AG04449 (cell line): ENCODE measurements at regions not wholly inside any gene's neighbourhood (a gene's known extent, or its start where the extent isn't known, plus 50 kb on each side); places are given as distances from the start of the nearest gene placed in this dataset.
A peak's percentile ranks its signal among the peaks of the same experiment; 100 is the strongest.
"Not testable (repeated sequence)": the region's sequence is repeated elsewhere in the genome, so short reads cannot be mapped to it uniquely, and the experiment has no call there.

Experiments
- CTCF ChIA-PET: fragments of 350-600 bp; formaldehyde crosslinking; extraction: SDS; loops from one replicate; lab custom pipeline; 2021; ENCODE audit warnings: antibody characterized with exemption; lab: Yijun Ruan, JAX
- POLR2A ChIA-PET: fragments of 400-600, 350-600 bp; formaldehyde crosslinking; extraction: SDS; loops from one replicate; lab custom pipeline; 2020; ENCODE audit warnings: antibody characterized with exemption, inconsistent platforms; lab: Yijun Ruan, JAX
- DNase-seq: peaks from one replicate; pipeline ENCODE4 v3.0.0-alpha.2; 2010; ENCODE audit warnings: low read depth, low spot score
- H3K4me3 ChIP-seq: 2 replicates; pipeline ENCODE4 v1.5.1; 2011; ENCODE audit warnings: low read depth, mild to moderate bottlenecking, control low read depth, low read length
- CTCF ChIP-seq: IDR thresholded peaks from one replicate; pipeline ENCODE4 v1.5.1; 2011; ENCODE audit warnings: mild to moderate bottlenecking, moderate library complexity, low read length, control low read depth, inconsistent platforms; ENCODE audit not compliant: insufficient read depth; ENCODE audit errors: missing control alignments

- H3K4me3 ChIP-seq = no peak overlapping the region
- no peak for DNase-seq
- ChIA-PET POLR2A (no interaction called here), CTCF (interaction anchor here (0.8 kb wide), 1 partner anchor 18 kb away, joined by 3 read pairs; no protein-coding TSS in a partner anchor)
- peak; percentile 25 for TF ChIP-seq CTCF
Measured at GRCh38 chr16:47873434-47873833, 282.4 kb downstream of the ABCC12 start.

GRCh38 chr16:47872225-47872624, 283.6 kb downstream of the ABCC12 start:
- ChIA-PET CTCF (interaction anchor here (1.1 kb wide), 1 partner anchor 284 kb away, joined by 3 read pairs; the partner anchor contains the start of gene ABCC12), POLR2A (no interaction called here)
- no peak overlapping the region for H3K4me3 ChIP-seq
- no peak for TF ChIP-seq CTCF
- DNase-seq = no peak

- TF ChIP-seq CTCF = no peak
- H3K4me3 ChIP-seq = no peak overlapping the region
- ChIA-PET CTCF (no interaction called here), POLR2A (no interaction called here)
- no peak for DNase-seq
Measured at GRCh38 chr16:47866423-47866822, 289.4 kb downstream of the ABCC12 start.

GRCh38 chr16:47865337-47865855, 290.4 kb downstream of the ABCC12 start:
- POLR2A ChIA-PET = no interaction called here

GRCh38 chr16:47864262-47864661, 291.5 kb downstream of the ABCC12 start:
- DNase-seq, POLR2A ChIA-PET, H3K4me3 ChIP-seq, CTCF ChIA-PET: not testable (repeated sequence)

More at GRCh38 chr16:47865337-47865855, 290.4 kb downstream of the ABCC12 start:
- DNase-seq = no peak
- no peak for TF ChIP-seq CTCF
- H3K4me3 ChIP-seq = no peak overlapping the region
- CTCF ChIA-PET = no interaction called here

- TF ChIP-seq CTCF = no peak
- ChIA-PET CTCF (no interaction called here), POLR2A (no interaction called here)
- H3K4me3 ChIP-seq = no peak overlapping the region
- no peak for DNase-seq
Measured at GRCh38 chr16:47861999-47862398, 293.8 kb downstream of the ABCC12 start.
